ENCODE measurements at regions not wholly inside any gene's neighbourhood (a gene's known extent, or its start where the extent isn't known, plus 50 kb on each side); places are given as distances from the start of the nearest gene placed in this dataset.

- no peak overlapping the region for H3K27ac ChIP-seq
- no peak for TF ChIP-seq CTCF (conservative IDR thresholded peaks at IDR 0.05)
- no peak for TF ChIP-seq ZFX (IDR thresholded peaks at IDR 0.05)
These were observed 296.9 kb downstream of the OSTF1 start for GRCh38 chr9:75385236-75385635.

GRCh38 chr9:75389101-75389500 lies 300.8 kb downstream of the OSTF1 start:
- no peak overlapping the region for H3K27ac ChIP-seq
- TF ChIP-seq ZFX (IDR thresholded peaks at IDR 0.05): no peak
- no peak for TF ChIP-seq CTCF (conservative IDR thresholded peaks at IDR 0.05)

- TF ChIP-seq ZFX (IDR thresholded peaks at IDR 0.05): no peak
- no peak for TF ChIP-seq CTCF (conservative IDR thresholded peaks at IDR 0.05)
These were observed 302.6 kb downstream of the OSTF1 start for GRCh38 chr9:75390951-75391350.

GRCh38 chr9:75391497-75391896 lies 303.2 kb downstream of the OSTF1 start:
- no peak for TF ChIP-seq CTCF (conservative IDR thresholded peaks at IDR 0.05)
- TF ChIP-seq ZFX (IDR thresholded peaks at IDR 0.05): no peak
- H3K27ac ChIP-seq: no peak overlapping the region

More at GRCh38 chr9:75390951-75391350, 302.6 kb downstream of the OSTF1 start:
- H3K27ac ChIP-seq: no peak overlapping the region

GRCh38 chr9:75395336-75395735 lies 307.0 kb downstream of the OSTF1 start:
- no peak for TF ChIP-seq CTCF (conservative IDR thresholded peaks at IDR 0.05)
- no peak overlapping the region for H3K27ac ChIP-seq

- no peak overlapping the region for H3K27ac ChIP-seq
- TF ChIP-seq CTCF (conservative IDR thresholded peaks at IDR 0.05) (no peak), ZFX (IDR thresholded peaks at IDR 0.05) (no peak)
These were observed 309.5 kb downstream of the OSTF1 start for GRCh38 chr9:75397836-75398235.

GRCh38 chr9:75408391-75408790 lies 320.1 kb downstream of the OSTF1 start:
- TF ChIP-seq CTCF (conservative IDR thresholded peaks at IDR 0.05) (no peak), ZFX (IDR thresholded peaks at IDR 0.05) (no peak)
- H3K27ac ChIP-seq: no peak overlapping the region
